D721Med (cell line): ENCODE measurements at regions not wholly inside any gene's neighbourhood (a gene's known extent, or its start where the extent isn't known, plus 50 kb on each side); places are given as distances from the start of the nearest gene placed in this dataset.

ENCODE experiments used
- DNase-seq: peaks from one replicate; pipeline ENCODE4 v3.0.0; 2011; ENCODE audit warnings: low spot score; ENCODE audit not compliant: insufficient read length
- FAIRE-seq: peaks from 2 replicates; lab custom pipeline; 2011; peaks lifted over from hg19 to GRCh38; lab: Jason Lieb, UNC
- TF ChIP-seq, protein P1 (sequence below): IDR thresholded peaks from 2 replicates; pipeline ENCODE4 v1.5.1; 2012; ENCODE audit warnings: mild to moderate bottlenecking, control low read depth; ENCODE audit not compliant: insufficient read depth; ENCODE audit errors: missing control alignments

DNA sequence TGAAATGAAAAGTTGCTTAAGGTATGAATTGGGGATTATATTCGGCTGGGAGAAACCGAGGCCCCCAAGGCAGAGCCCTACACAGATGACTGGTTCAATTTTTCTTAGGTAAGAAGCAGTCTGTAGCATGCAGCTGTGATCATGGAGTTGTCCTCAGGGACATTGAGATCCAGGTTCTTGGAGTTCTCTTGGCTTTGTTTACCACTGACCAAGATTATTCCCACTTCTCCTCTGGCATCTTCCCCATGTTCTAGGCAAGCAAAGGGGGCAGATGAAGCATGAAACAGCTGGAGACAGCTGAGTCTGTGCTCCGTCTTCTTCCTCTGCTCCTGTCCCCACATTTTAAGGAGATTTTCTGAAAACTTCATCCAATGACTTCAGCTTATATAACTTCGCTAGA, 129.5 kb upstream of the BMPER start:
- DNase-seq (no peak), FAIRE-seq (no peak)
- TF ChIP-seq, protein P1, sequence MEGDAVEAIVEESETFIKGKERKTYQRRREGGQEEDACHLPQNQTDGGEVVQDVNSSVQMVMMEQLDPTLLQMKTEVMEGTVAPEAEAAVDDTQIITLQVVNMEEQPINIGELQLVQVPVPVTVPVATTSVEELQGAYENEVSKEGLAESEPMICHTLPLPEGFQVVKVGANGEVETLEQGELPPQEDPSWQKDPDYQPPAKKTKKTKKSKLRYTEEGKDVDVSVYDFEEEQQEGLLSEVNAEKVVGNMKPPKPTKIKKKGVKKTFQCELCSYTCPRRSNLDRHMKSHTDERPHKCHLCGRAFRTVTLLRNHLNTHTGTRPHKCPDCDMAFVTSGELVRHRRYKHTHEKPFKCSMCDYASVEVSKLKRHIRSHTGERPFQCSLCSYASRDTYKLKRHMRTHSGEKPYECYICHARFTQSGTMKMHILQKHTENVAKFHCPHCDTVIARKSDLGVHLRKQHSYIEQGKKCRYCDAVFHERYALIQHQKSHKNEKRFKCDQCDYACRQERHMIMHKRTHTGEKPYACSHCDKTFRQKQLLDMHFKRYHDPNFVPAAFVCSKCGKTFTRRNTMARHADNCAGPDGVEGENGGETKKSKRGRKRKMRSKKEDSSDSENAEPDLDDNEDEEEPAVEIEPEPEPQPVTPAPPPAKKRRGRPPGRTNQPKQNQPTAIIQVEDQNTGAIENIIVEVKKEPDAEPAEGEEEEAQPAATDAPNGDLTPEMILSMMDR, result no peak

DNA sequence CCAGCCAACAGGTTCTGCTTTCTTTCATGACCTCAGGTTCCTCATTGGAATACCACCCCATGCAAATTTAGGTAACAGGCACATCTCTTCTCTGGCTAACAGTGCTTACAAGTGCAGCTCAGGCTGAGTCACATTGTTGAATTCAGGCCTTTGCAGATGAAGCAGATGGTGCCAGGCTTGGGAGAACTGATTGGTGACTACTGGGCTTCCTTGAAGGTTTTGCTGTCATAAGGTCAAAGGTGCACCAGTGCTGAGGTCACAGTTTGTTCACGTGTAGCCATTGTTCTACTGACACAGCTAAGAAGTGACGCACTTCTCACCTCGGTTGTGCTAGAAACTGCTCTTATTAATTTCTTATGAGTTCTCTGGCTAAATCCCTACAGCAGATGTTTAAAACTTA, 128.6 kb upstream of the BMPER start:
- FAIRE-seq, result no peak
- TF ChIP-seq, protein P1, result no peak
- DNase-seq, result no peak

DNA sequence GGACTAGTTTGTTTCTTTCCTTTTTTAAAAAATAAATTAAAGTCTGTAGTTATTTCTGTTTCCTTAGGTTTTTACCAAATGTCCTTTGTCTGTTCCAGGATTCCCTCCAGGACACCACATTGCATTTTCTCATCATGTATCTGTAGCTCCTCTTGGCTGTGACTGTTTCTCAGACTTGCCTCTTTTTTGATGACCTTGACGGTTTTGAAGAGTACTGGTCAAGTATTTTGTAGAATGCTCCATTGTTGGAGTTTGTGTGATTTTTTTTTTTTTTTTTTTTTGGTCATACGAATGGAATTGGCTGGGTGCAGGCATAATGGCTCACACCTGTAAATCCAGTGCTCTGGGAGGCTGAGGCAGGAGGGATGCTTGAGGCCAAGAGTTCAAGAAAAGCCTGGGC, 127.1 kb upstream of the BMPER start:
- FAIRE-seq (no peak), DNase-seq (no peak)
- TF ChIP-seq, protein P1, result no peak

DNA sequence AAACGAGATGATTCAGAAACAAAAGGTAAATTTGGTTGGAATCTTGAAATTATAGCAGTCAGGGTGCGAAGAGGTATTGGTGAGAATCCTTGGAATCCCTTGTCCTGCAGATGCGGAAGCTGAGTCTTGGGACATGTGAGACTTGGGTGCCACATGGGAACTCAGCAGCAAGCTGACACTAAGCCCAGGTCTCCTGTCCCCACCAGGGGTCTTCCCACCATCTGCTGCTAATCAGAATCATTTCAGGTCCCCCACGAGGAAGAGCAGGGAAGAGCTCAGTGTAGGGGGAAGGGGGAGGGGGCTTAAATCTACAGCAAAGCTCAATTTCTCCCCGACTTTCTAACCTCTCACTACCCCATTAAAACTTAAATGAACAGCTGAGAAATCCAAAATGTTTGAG, 126.1 kb upstream of the BMPER start:
- TF ChIP-seq, protein P1, result no peak
- DNase-seq (no peak), FAIRE-seq (no peak)

DNA sequence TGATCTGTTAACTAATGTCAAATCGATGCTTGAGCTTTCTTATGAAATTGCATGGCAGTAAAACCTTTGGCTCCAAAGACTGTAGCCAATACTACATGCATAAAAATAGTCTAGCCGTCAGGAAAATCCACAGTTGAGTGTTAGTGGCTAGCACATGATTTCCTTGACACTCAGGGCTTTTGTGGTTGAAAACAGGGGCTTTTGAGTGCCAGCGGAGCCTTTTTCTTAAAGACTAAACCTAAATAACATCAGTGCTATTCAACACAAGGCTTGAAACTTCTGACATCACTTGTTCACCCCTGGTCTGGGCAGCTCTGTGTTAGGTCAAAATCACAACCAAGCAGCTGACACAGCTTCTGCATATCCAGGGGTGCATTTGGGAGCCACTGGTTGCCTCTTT, 124.2 kb upstream of the BMPER start:
- no peak for FAIRE-seq
- TF ChIP-seq, protein P1, result no peak

DNA sequence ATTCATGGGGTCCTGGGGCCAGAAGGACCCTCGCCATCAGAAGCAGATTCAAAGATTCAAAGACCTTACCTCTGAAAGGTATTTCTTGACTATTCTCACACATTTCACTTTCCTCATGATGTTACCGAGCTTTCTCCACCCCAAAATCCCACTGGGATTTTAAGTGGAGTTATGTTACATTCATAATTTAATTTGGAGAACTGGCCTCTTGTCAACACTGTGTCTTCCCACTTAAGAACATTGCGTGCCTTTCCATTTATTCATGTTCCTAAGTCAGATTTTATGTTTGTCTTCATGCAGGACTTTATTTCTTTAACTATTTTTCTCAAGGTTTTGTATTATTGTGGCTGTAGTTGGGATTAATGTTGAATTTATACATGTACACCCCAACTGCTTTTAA, 123.5 kb upstream of the BMPER start:
- DNase-seq, result no peak
- FAIRE-seq, result no peak
- TF ChIP-seq, protein P1, result no peak

More for the DNA sequence above, 124.2 kb upstream of the BMPER start:
- no peak for DNase-seq

DNA sequence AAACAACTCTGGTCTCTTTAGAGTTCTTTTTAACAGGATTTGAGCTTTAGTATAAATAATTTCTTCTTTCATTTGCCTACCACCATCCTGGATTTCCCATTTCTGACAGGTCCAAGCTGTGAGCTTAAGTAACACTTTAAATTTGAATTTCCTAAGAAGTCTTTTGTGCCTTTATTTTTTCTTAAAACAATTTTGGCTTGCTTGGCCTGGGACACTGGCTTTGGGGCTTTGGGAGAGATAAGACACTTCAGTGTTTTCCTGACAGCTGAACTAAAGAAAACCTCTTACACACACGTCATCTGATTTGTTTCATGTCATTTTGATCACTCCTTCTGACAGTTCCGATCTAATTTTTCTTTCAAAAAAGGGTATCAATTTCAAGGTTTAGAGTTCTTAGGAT, 121.3 kb upstream of the BMPER start:
- FAIRE-seq, result no peak

More for the DNA sequence above, 121.3 kb upstream of the BMPER start:
- TF ChIP-seq, protein P1, result no peak
- DNase-seq, result no peak
